ENCODE measurements at regions not wholly inside any gene's neighbourhood (a gene's known extent, or its start where the extent isn't known, plus 50 kb on each side); places are given as distances from the start of the nearest gene placed in this dataset.
"Not testable (repeated sequence)": the region's sequence is repeated elsewhere in the genome, so short reads cannot be mapped to it uniquely, and the experiment has no call there.

- DNase-seq (ENCODE audit: low read depth), result no peak
Measured at GRCh38 chr6:163874784-163875183, 460.3 kb downstream of the QKI start.

- DNase-seq (ENCODE audit: low read depth), result no peak
Measured at GRCh38 chr6:163872335-163872734, 457.8 kb downstream of the QKI start.

GRCh38 chr6:163871616-163872015 lies 457.1 kb downstream of the QKI start:
- no peak for DNase-seq (ENCODE audit: low read depth)

- DNase-seq (ENCODE audit: low read depth), result no peak
Measured at GRCh38 chr6:163867518-163868292, 453.2 kb downstream of the QKI start.

- no peak for DNase-seq (ENCODE audit: low read depth)
Measured at GRCh38 chr6:163866192-163866591, 451.7 kb downstream of the QKI start.

GRCh38 chr6:163863565-163863964 lies 449.0 kb downstream of the QKI start:
- no peak for DNase-seq (ENCODE audit: low read depth)

- DNase-seq (ENCODE audit: low read depth), result no peak
Measured at GRCh38 chr6:163862701-163863100, 448.2 kb downstream of the QKI start.

GRCh38 chr6:163861627-163862026 lies 447.1 kb downstream of the QKI start:
- DNase-seq (ENCODE audit: low read depth), result no peak

- DNase-seq (ENCODE audit: low read depth), result no peak
Measured at GRCh38 chr6:163860287-163861081, 446.0 kb downstream of the QKI start.

GRCh38 chr6:163858870-163859269 lies 444.4 kb downstream of the QKI start:
- DNase-seq (ENCODE audit: low read depth), result not testable (repeated sequence)

GRCh38 chr6:163857421-163857820 lies 442.9 kb downstream of the QKI start:
- DNase-seq (ENCODE audit: low read depth), result no peak

- no peak for DNase-seq (ENCODE audit: low read depth)
Measured at GRCh38 chr6:163850874-163851273, 436.4 kb downstream of the QKI start.

- no peak for DNase-seq (ENCODE audit: low read depth)
Measured at GRCh38 chr6:163844761-163845160, 430.2 kb downstream of the QKI start.

GRCh38 chr6:163844357-163844756 lies 429.8 kb downstream of the QKI start:
- no peak for DNase-seq (ENCODE audit: low read depth)

GRCh38 chr6:163843218-163843617 lies 428.7 kb downstream of the QKI start:
- DNase-seq (ENCODE audit: low read depth), result no peak

- DNase-seq (ENCODE audit: low read depth), result no peak
Measured at GRCh38 chr6:163842467-163842866, 427.9 kb downstream of the QKI start.

GRCh38 chr6:163841733-163842132 lies 427.2 kb downstream of the QKI start:
- DNase-seq (ENCODE audit: low read depth), result no peak

GRCh38 chr6:163841326-163841725 lies 426.8 kb downstream of the QKI start:
- no peak for DNase-seq (ENCODE audit: low read depth)

- no peak for DNase-seq (ENCODE audit: low read depth)
Measured at GRCh38 chr6:163840880-163841279, 426.4 kb downstream of the QKI start.

- DNase-seq (ENCODE audit: low read depth), result no peak
Measured at GRCh38 chr6:163839296-163839695, 424.8 kb downstream of the QKI start.

- DNase-seq (ENCODE audit: low read depth), result no peak
Measured at GRCh38 chr6:163837691-163838431, 423.3 kb downstream of the QKI start.

GRCh38 chr6:163836876-163837690 lies 422.6 kb downstream of the QKI start:
- DNase-seq (ENCODE audit: low read depth), result no peak
